Thymus (tissue), 11 donors: ENCODE measurements at regions not wholly inside any gene's neighbourhood (a gene's known extent, or its start where the extent isn't known, plus 50 kb on each side); places are given as distances from the start of the nearest gene placed in this dataset.
A peak's percentile ranks its signal among the peaks of the same experiment; 100 is the strongest.

Experiments used
- DNase-seq, 9 donors: peaks; one replicate each; pipeline ENCODE4 v3.0.0-alpha.2; 2013; ENCODE audit warnings: low spot score in 9 of 9, low read depth in 6 of 9, missing footprints in 1 of 9
- H3K27ac ChIP-seq, 2 donors: one replicate each; pipeline ENCODE4 v1.5.1; 2013; ENCODE audit warnings: control low read depth in 1 of 2, low read depth in 1 of 2, low read length in 1 of 2, mild to moderate bottlenecking in 1 of 2, moderate library complexity in 1 of 2
- H3K27me3 ChIP-seq, 2 donors: one replicate each; pipeline ENCODE4 v1.5.1; 2013; ENCODE audit warnings: low read length in 1 of 2; ENCODE audit not compliant: control insufficient read depth in 2 of 2, insufficient read depth in 1 of 2
- H3K36me3 ChIP-seq, 2 donors: one replicate each; pipeline ENCODE4 v1.5.1; 2013; ENCODE audit warnings: low read length in 1 of 2, mild to moderate bottlenecking in 1 of 2, moderate library complexity in 1 of 2; ENCODE audit not compliant: control insufficient read depth in 2 of 2, insufficient read depth in 2 of 2
- H3K4me1 ChIP-seq, 2 donors: one replicate each; pipeline ENCODE4 v1.5.1; 2013; ENCODE audit warnings: low read length in 2 of 2; ENCODE audit not compliant: control insufficient read depth in 2 of 2, insufficient read depth in 2 of 2
- H3K4me3 ChIP-seq, 2 donors: one replicate each; pipeline ENCODE4 v1.5.1; 2013; ENCODE audit warnings: low read length in 2 of 2, control low read depth in 1 of 2, mild to moderate bottlenecking in 1 of 2
- H3K9me3 ChIP-seq, 2 donors: one replicate each; pipeline ENCODE4 v1.5.1; 2013; ENCODE audit warnings: low read length in 1 of 2, mild to moderate bottlenecking in 1 of 2; ENCODE audit not compliant: control insufficient read depth in 2 of 2, insufficient read depth in 1 of 2
- WGBS: extraction: QIAGEN DNeasy Blood & Tissue Kit; methylation state at CpG from one replicate; pipeline ENCODE4 v1.1.7; 2013; 5-methylcytosine and 5-hydroxymethylcytosine counted together
- donor health status: healthy.

GRCh38 chrX:131724292-131724691 is 180.4 kb downstream of the OR13H1 start:
- Histone ChIP-seq H3K4me3 (no peak overlapping the region), H3K27ac (no peak overlapping the region), H3K9me3 (no peaks in the 10 kb centered on the region), H3K36me3 (no peaks in the 10 kb centered on the region), H3K4me1 (no peaks in the 10 kb centered on the region), H3K27me3 (peaks cover 0 to 5% of the 10 kb centered on the region in 2 donors)
- WGBS = 90% methylated on average over 2 of the region's 2 CpGs
- no peak for DNase-seq

- Histone ChIP-seq H3K4me3 (no peak overlapping the region), H3K36me3 (no peaks in the 10 kb centered on the region), H3K4me1 (no peaks in the 10 kb centered on the region), H3K27me3 (peaks cover 0 to 4% of the 10 kb centered on the region in 2 donors), H3K27ac (no peak overlapping the region), H3K9me3 (no peaks in the 10 kb centered on the region)
- 96% methylated on average over 7 of the region's 7 CpGs for WGBS
- DNase-seq = no peak
These were observed 181.3 kb downstream of the OR13H1 start for GRCh38 chrX:131725001-131725654.

GRCh38 chrX:131727778-131728177 is 183.9 kb downstream of the OR13H1 start:
- H3K4me1 ChIP-seq = no peaks in the 10 kb centered on the region
- H3K9me3 ChIP-seq = no peaks in the 10 kb centered on the region
- H3K4me3 ChIP-seq = no peak overlapping the region
- H3K27ac ChIP-seq = no peak overlapping the region
- peaks cover 0 to 3% of the 10 kb centered on the region in 2 donors for H3K27me3 ChIP-seq
- no peaks in the 10 kb centered on the region for H3K36me3 ChIP-seq
- WGBS = 86% methylated on average over 9 of the region's 9 CpGs
- no peak for DNase-seq

DNA sequence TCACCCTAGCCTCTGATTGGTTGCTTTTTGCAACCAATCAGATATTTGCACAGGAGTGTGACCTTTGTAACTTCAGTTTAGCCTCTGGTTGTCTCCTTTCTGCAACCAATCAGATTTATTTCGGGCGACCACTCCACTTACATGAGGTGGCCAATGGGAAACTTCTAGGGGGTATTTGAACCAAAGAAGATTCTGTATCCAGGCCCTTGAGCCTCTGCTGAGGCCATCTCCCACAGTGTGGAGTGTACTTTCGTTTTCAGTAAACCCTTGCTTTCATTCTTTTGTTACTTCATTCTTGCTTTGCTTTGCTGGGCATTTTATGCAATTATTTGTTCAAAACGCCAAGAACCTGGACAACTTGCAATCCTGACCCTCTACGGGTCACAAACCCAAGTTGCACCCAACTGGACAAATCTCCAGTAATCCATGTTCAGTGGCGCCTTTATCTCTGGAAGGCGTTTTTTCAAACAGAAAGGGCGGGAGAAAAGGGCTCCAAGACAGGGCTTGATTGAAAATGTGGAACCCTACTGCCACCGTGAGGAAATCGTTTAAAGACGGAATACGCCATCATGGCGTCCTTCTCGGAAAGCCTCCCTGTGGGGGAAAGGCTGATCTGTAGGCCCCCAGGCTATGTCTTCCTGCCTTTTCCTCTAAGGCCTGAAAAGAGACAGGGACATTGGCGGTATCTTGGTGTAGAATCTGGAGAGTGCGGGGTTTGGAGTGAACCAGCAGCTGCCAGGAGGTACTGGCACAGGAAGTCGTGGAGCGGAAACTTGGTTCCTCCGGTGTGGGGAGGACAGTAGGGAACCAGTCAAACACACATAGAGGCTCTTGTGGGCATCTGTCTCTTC is 184.6 kb downstream of the OR13H1 start:
- H3K9me3 ChIP-seq = no peaks in the 10 kb centered on the region
- no peaks in the 10 kb centered on the region for H3K36me3 ChIP-seq
- H3K4me1 ChIP-seq = no peaks in the 10 kb centered on the region
- H3K4me3 ChIP-seq = peak overlapping the region in 1 of 2 donors; percentile 49
- peak overlapping the region in 1 of 2 donors; percentile 95 for H3K27ac ChIP-seq
- WGBS = 97% methylated on average over 19 of the region's 19 CpGs
- peak in 4 of 9 donors; percentile 80 to 98 (median 92) for DNase-seq
- H3K27me3 ChIP-seq = peaks cover 0 to 3% of the 10 kb centered on the region in 2 donors

DNA sequence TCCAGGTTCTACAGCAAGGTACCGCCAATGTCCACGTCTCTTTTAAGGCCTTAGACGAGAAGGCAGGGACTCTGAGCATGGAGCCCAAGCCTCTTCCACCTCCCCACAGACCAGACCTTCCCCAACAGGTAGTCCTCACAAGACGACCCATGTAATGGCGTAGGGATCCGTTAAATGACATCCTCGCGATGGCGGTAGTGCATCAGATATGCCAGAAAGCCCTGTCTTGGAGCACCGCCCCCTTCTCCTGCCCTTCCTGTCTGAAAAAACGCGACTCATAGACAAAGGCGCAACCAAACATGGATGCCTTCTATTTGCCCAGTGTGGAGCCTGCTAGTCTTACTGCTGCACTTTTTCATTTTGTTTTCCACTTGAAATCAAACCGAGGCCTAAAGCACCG is 185.4 kb downstream of the OR13H1 start:
- WGBS = 98% methylated on average over 15 of the region's 15 CpGs
- Histone ChIP-seq H3K4me3 (peak overlapping the region in 1 of 2 donors; percentile 49), H3K36me3 (no peaks in the 10 kb centered on the region), H3K27me3 (peaks cover 0 to 3% of the 10 kb centered on the region in 2 donors), H3K27ac (peak overlapping the region in 1 of 2 donors; percentile 95), H3K9me3 (no peaks in the 10 kb centered on the region), H3K4me1 (peaks cover 0 to 4% of the 10 kb centered on the region in 2 donors)
- DNase-seq = peak in 4 of 9 donors; percentile 68 to 96 (median 89)

- DNase-seq = peak in 4 of 9 donors; percentile 76 to 97 (median 92)
- H3K27ac ChIP-seq = peak overlapping the region in 1 of 2 donors; percentile 45
- H3K27me3 ChIP-seq = no peaks in the 10 kb centered on the region
- no peaks in the 10 kb centered on the region for H3K9me3 ChIP-seq
- peaks cover 0 to 7% of the 10 kb centered on the region in 2 donors for H3K4me1 ChIP-seq
- no peaks in the 10 kb centered on the region for H3K36me3 ChIP-seq
- H3K4me3 ChIP-seq = no peak overlapping the region
- WGBS = 98% methylated on average over 9 of the region's 9 CpGs
These were observed 190.7 kb downstream of the OR13H1 start for GRCh38 chrX:131734621-131735020.

GRCh38 chrX:131735127-131735526 is 191.3 kb downstream of the OR13H1 start:
- Histone ChIP-seq H3K36me3 (no peaks in the 10 kb centered on the region), H3K27me3 (no peaks in the 10 kb centered on the region), H3K9me3 (no peaks in the 10 kb centered on the region), H3K4me3 (no peak overlapping the region), H3K27ac (no peak overlapping the region), H3K4me1 (peaks cover 0 to 7% of the 10 kb centered on the region in 2 donors)
- WGBS = 98% methylated on average over 3 of the region's 3 CpGs
- no peak for DNase-seq

DNA sequence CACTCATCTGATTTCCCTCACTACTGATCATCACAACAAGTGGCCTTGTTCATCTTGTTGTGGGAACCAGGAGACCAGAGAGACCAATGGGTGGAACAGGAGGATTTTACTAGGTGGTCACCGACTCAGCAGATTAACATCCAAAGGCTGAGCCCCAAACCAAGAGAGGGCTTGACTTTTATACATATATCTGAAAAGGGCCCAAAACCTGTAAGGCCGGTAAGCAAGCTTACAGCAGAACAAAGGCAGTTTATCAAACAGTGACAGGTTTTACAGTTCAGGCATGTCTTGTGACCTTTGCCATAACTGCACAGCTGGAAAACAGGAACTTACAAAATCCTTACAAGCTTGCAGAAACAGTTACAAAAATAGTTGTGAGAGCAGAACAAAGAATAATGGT is 195.9 kb downstream of the OR13H1 start:
- peaks cover 0 to 3% of the 10 kb centered on the region in 2 donors for H3K4me1 ChIP-seq
- H3K36me3 ChIP-seq = peaks cover 5 to 10% of the 10 kb centered on the region in 2 donors
- H3K9me3 ChIP-seq = peaks cover 0 to 7% of the 10 kb centered on the region in 2 donors
- no peaks in the 10 kb centered on the region for H3K27me3 ChIP-seq
- H3K27ac ChIP-seq = no peak overlapping the region
- WGBS = 96% methylated on average over 2 of the region's 2 CpGs
- H3K4me3 ChIP-seq = no peak overlapping the region
- no peak for DNase-seq

DNA sequence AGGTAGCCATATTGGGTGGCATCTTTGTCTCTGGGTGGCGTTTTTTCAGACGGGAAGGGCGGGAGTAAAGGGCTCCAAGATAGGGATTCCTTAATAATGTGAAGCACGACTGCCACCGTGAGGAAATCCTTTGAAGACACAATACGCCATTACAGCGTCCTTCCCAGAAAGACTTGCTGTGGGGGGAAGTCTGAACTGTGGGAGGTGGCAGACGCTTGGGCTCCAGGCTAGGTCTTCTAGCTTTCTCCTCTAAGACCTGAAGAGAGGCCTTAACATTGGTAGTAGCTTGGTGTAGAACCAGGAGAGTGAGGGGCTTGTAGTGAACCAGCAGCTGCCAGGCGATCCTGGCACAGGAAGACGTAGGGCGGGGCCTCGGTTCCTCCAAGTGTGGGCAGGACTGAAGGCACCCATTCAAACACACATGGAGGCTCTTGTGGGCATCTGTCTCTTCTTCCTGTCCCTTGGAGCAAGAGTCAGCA is 197.3 kb downstream of the OR13H1 start:
- DNase-seq = peak in 4 of 9 donors; percentile 74 to 95 (median 89)
- no peaks in the 10 kb centered on the region for H3K4me1 ChIP-seq
- WGBS = over 99% methylated on average over 12 of the region's 12 CpGs
- peak overlapping the region in 1 of 2 donors; percentile 49 for H3K4me3 ChIP-seq
- peak overlapping the region in 1 of 2 donors; percentile 91 for H3K27ac ChIP-seq
- peaks cover 5 to 10% of the 10 kb centered on the region in 2 donors for H3K36me3 ChIP-seq
- peaks cover 0 to 7% of the 10 kb centered on the region in 2 donors for H3K9me3 ChIP-seq
- no peaks in the 10 kb centered on the region for H3K27me3 ChIP-seq
